Astrocyte (in vitro differentiated cells and primary cell): ENCODE measurements at regions not wholly inside any gene's neighbourhood (a gene's known extent, or its start where the extent isn't known, plus 50 kb on each side); places are given as distances from the start of the nearest gene placed in this dataset.

Experiments used
- DNase-seq: peaks from one replicate; pipeline ENCODE4 v3.0.0-alpha.2; 2010; ENCODE audit warnings: low read depth
- FAIRE-seq: peaks from 2 replicates; lab custom pipeline; 2011; peaks lifted over from hg19 to GRCh38; lab: Jason Lieb, UNC
- H2AFZ ChIP-seq: 2 replicates; pipeline ENCODE4 v1.6.0; 2012; ENCODE audit warnings: low read depth, low read length, inconsistent platforms
- H3K27ac ChIP-seq: 2 replicates; pipeline ENCODE4 v1.5.1; 2011; ENCODE audit warnings: low read depth, low read length, inconsistent platforms
- H3K27me3 ChIP-seq: 2 replicates; pipeline ENCODE4 v1.6.0; 2011; ENCODE audit warnings: low read length, inconsistent platforms; ENCODE audit not compliant: insufficient read depth
- H3K36me3 ChIP-seq: 2 replicates; pipeline ENCODE4 v1.5.1; 2011; ENCODE audit warnings: low read length, inconsistent platforms; ENCODE audit not compliant: insufficient read depth
- H3K4me1 ChIP-seq: 2 replicates; pipeline ENCODE4 v1.5.1; 2011; ENCODE audit warnings: low read length, inconsistent platforms; ENCODE audit not compliant: insufficient read depth
- H3K4me2 ChIP-seq: 2 replicates; pipeline ENCODE4 v1.6.0; 2012; ENCODE audit warnings: low read length, inconsistent platforms
- H3K4me3 ChIP-seq: 2 replicates; pipeline ENCODE4 v1.5.1; 2011; ENCODE audit warnings: low read depth, mild to moderate bottlenecking, low read length, inconsistent platforms; ENCODE audit not compliant: insufficient read depth
- H3K79me2 ChIP-seq: 2 replicates; pipeline ENCODE4 v1.6.0; 2012; ENCODE audit warnings: mild to moderate bottlenecking, low read length, inconsistent platforms; ENCODE audit not compliant: insufficient read depth
- H3K9ac ChIP-seq: 2 replicates; pipeline ENCODE4 v1.6.0; 2012; ENCODE audit warnings: mild to moderate bottlenecking, low read length, inconsistent platforms
- H3K9me3 ChIP-seq: 2 replicates; pipeline ENCODE4 v1.5.1; 2012; ENCODE audit warnings: low read depth, mild to moderate bottlenecking, low read length, inconsistent platforms; ENCODE audit not compliant: insufficient read depth
- H4K20me1 ChIP-seq: 2 replicates; pipeline ENCODE4 v1.6.0; 2012; ENCODE audit warnings: low read length, inconsistent platforms; ENCODE audit not compliant: insufficient read depth
- H3K27ac Mint-ChIP-seq: one replicate; pipeline ENCODE4 v1.8.0; 2021; ENCODE audit warnings: mild to moderate bottlenecking, mixed read lengths; ENCODE audit not compliant: unreplicated experiment
- H3K27me3 Mint-ChIP-seq: one replicate; pipeline ENCODE4 v1.8.0; 2021; ENCODE audit warnings: low read depth, mixed read lengths; ENCODE audit not compliant: unreplicated experiment
- H3K36me3 Mint-ChIP-seq: one replicate; pipeline ENCODE4 v1.8.0; 2021; ENCODE audit warnings: low read depth, mixed read lengths; ENCODE audit not compliant: unreplicated experiment
- H3K4me1 Mint-ChIP-seq: one replicate; pipeline ENCODE4 v1.8.0; 2021; ENCODE audit warnings: low read depth, mixed read lengths; ENCODE audit not compliant: unreplicated experiment
- H3K4me3 Mint-ChIP-seq: one replicate; pipeline ENCODE4 v1.8.0; 2021; ENCODE audit warnings: mild to moderate bottlenecking, moderate library complexity, mixed read lengths; ENCODE audit not compliant: unreplicated experiment
- H3K9me3 Mint-ChIP-seq: one replicate; pipeline ENCODE4 v1.8.0; 2021; ENCODE audit warnings: mild to moderate bottlenecking, mixed read lengths; ENCODE audit not compliant: unreplicated experiment
- EZH2 ChIP-seq: IDR thresholded peaks from 2 replicates; pipeline ENCODE4 v1.6.1; 2012; ENCODE audit warnings: mild to moderate bottlenecking, low read length, inconsistent platforms; ENCODE audit not compliant: insufficient read depth
- TF ChIP-seq, protein P1 (sequence below): IDR thresholded peaks from 2 replicates; pipeline ENCODE4 v1.5.1; 2011; ENCODE audit warnings: low read depth, mild to moderate bottlenecking, inconsistent platforms, low read length, moderate library complexity; ENCODE audit not compliant: insufficient read depth

DNA sequence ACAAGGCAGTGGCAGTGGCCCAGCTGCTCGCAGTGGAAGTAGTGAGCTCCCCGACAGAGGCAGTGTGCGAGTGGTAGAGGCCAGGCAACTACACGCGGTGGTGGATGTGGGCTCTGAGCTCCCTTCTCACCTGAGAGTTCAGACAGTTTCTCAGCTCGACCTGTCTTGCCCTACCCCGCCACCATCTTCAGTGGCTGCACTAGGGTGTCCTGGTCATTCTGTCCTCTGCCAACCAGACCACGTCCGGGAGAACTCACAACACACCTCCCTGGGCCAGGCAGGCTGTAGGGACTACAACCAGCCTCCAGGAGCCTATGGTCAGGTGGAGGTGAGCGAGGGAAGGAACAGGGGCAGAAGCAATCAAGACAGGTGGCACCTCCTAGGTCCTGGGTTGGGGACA lies 106.3 kb upstream of the SMAD3 start:
- Histone ChIP-seq H3K9me3 (no peaks in the 10 kb centered on the region), H2AFZ (no peak overlapping the region), H3K27me3 (no peaks in the 10 kb centered on the region), H3K9ac (no peak overlapping the region), H3K4me1 (peaks cover 15% of the 10 kb centered on the region), H3K4me3 (no peak overlapping the region), H4K20me1 (no peaks in the 10 kb centered on the region), H3K36me3 (no peaks in the 10 kb centered on the region), H3K4me2 (no peak overlapping the region), H3K79me2 (no peaks in the 10 kb centered on the region), H3K27ac (no peak overlapping the region)
- Mint-ChIP-seq H3K4me3 (no peak overlapping the region), H3K36me3 (no peaks in the 10 kb centered on the region), H3K27me3 (peaks cover 43% of the 10 kb centered on the region), H3K4me1 (peaks cover 2% of the 10 kb centered on the region), H3K27ac (no peak overlapping the region), H3K9me3 (peaks cover 2% of the 10 kb centered on the region)
- no peak for DNase-seq
- no peak for TF ChIP-seq EZH2
- TF ChIP-seq, protein P1, sequence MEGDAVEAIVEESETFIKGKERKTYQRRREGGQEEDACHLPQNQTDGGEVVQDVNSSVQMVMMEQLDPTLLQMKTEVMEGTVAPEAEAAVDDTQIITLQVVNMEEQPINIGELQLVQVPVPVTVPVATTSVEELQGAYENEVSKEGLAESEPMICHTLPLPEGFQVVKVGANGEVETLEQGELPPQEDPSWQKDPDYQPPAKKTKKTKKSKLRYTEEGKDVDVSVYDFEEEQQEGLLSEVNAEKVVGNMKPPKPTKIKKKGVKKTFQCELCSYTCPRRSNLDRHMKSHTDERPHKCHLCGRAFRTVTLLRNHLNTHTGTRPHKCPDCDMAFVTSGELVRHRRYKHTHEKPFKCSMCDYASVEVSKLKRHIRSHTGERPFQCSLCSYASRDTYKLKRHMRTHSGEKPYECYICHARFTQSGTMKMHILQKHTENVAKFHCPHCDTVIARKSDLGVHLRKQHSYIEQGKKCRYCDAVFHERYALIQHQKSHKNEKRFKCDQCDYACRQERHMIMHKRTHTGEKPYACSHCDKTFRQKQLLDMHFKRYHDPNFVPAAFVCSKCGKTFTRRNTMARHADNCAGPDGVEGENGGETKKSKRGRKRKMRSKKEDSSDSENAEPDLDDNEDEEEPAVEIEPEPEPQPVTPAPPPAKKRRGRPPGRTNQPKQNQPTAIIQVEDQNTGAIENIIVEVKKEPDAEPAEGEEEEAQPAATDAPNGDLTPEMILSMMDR: no peak
- no peak for FAIRE-seq

DNA sequence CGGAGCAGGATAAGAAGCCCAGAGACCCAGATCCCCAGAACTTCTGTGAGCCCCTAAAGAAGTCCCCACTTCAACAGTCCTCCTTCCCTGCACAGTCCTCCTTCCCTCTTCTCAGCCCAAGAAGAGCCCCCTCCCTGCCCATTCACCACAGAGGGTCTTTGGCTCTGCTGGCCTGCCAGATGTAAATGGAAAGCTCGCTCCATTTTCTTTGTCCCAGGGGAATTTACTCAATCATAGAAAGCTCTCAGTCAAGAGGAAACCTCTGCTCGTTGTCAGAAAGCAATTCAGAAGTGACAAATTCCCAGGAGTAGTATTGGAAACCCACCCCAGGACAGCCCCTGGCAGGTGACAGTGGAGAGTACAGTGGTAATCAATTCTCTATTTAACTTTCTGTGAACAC lies 105.5 kb upstream of the SMAD3 start:
- FAIRE-seq (no peak), DNase-seq (no peak)
- H3K4me2 ChIP-seq: no peak overlapping the region
- no peaks in the 10 kb centered on the region for H3K36me3 ChIP-seq
- TF ChIP-seq, protein P1: no peak
- TF ChIP-seq EZH2: no peak
- Mint-ChIP-seq H3K36me3 (no peaks in the 10 kb centered on the region), H3K9me3 (peaks cover 2% of the 10 kb centered on the region), H3K27ac (peak overlapping the region; percentile 83), H3K4me1 (peaks cover 2% of the 10 kb centered on the region), H3K27me3 (peaks cover 49% of the 10 kb centered on the region), H3K4me3 (no peak overlapping the region)
- no peak overlapping the region for H3K27ac ChIP-seq
- peaks cover 12% of the 10 kb centered on the region for H3K4me1 ChIP-seq
- no peaks in the 10 kb centered on the region for H3K79me2 ChIP-seq
- H3K4me3 ChIP-seq: no peak overlapping the region
- no peak overlapping the region for H2AFZ ChIP-seq
- H4K20me1 ChIP-seq: no peaks in the 10 kb centered on the region
- no peak overlapping the region for H3K9ac ChIP-seq
- H3K27me3 ChIP-seq: no peaks in the 10 kb centered on the region
- H3K9me3 ChIP-seq: no peaks in the 10 kb centered on the region

DNA sequence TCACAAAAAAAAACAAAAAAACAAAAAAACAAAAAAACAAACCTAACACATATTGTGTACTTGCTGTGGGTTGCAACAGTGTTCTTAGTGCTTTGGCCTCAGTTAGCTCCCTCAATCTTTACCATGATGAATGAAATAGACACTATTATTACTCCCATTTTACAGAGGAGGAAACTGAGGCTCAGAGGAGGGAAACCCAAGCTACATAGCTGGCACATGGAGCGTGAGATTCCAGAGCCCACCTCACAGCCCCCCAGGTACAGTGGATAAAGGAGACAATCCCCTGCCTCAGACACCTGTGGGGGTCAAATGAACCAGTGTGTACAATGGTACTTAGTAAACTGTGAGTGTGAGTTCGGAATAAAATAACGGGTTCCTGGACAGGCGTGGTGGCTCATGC lies 104.9 kb upstream of the SMAD3 start:
- Histone ChIP-seq H3K27ac (no peak overlapping the region), H3K36me3 (no peaks in the 10 kb centered on the region), H4K20me1 (no peaks in the 10 kb centered on the region), H3K4me3 (no peak overlapping the region), H2AFZ (no peak overlapping the region), H3K9me3 (no peaks in the 10 kb centered on the region), H3K4me1 (peaks cover 8% of the 10 kb centered on the region), H3K79me2 (no peaks in the 10 kb centered on the region), H3K4me2 (no peak overlapping the region), H3K27me3 (no peaks in the 10 kb centered on the region), H3K9ac (no peak overlapping the region)
- peaks cover 2% of the 10 kb centered on the region for H3K9me3 Mint-ChIP-seq
- FAIRE-seq (no peak), DNase-seq (no peak)
- H3K36me3 Mint-ChIP-seq: no peaks in the 10 kb centered on the region
- no peak overlapping the region for H3K27ac Mint-ChIP-seq
- H3K4me3 Mint-ChIP-seq: no peak overlapping the region
- TF ChIP-seq EZH2: no peak
- TF ChIP-seq, protein P1: no peak
- peaks cover 53% of the 10 kb centered on the region for H3K27me3 Mint-ChIP-seq
- peaks cover 2% of the 10 kb centered on the region for H3K4me1 Mint-ChIP-seq
